HEK293 (cell line): ENCODE measurements at regions not wholly inside any gene's neighbourhood (a gene's known extent, or its start where the extent isn't known, plus 50 kb on each side); places are given as distances from the start of the nearest gene placed in this dataset.

Experiments used
- AEBP2 ChIP-seq: fragments of 450-650 bp; formaldehyde crosslinking; IDR thresholded peaks from 2 replicates; pipeline ENCODE4 v1.5.1; 2016; ENCODE audit warnings: missing biosample characterization, missing genetic modification characterization, borderline replicate concordance
- BCL11A ChIP-seq: fragments of 450-650 bp; formaldehyde crosslinking; IDR thresholded peaks from 2 replicates; pipeline ENCODE4 v1.5.1; 2016; ENCODE audit warnings: low read depth, missing biosample characterization, missing genetic modification characterization
- PRDM4 ChIP-seq: fragments of 450-650 bp; formaldehyde crosslinking; IDR thresholded peaks from 2 replicates; pipeline ENCODE4 v1.5.1; 2017; ENCODE audit warnings: missing biosample characterization, missing genetic modification characterization
- ZNF114 ChIP-seq: fragments of 450-650 bp; formaldehyde crosslinking; IDR thresholded peaks from 2 replicates; pipeline ENCODE4 v1.5.0; 2017; ENCODE audit warnings: missing biosample characterization, missing genetic modification characterization
- ZNF138 ChIP-seq: fragments of 450-650 bp; formaldehyde crosslinking; IDR thresholded peaks from 2 replicates; pipeline ENCODE4 v1.5.1; 2016; ENCODE audit warnings: missing biosample characterization, missing genetic modification characterization, borderline replicate concordance
- ZNF24 ChIP-seq: fragments of 450-650 bp; formaldehyde crosslinking; IDR thresholded peaks from 2 replicates; pipeline ENCODE4 v1.5.1; 2016; ENCODE audit warnings: missing biosample characterization, missing genetic modification characterization
- ZNF473 ChIP-seq: fragments of 450-650 bp; formaldehyde crosslinking; IDR thresholded peaks from 2 replicates; pipeline ENCODE4 v1.5.1; 2017; ENCODE audit warnings: missing biosample characterization, missing genetic modification characterization
- ZNF530 ChIP-seq: fragments of 450-650 bp; formaldehyde crosslinking; IDR thresholded peaks from 2 replicates; pipeline ENCODE4 v1.5.1; 2016; ENCODE audit warnings: low read depth, missing biosample characterization, missing genetic modification characterization
- ZNF621 ChIP-seq: fragments of 450-650 bp; formaldehyde crosslinking; IDR thresholded peaks from 2 replicates; pipeline ENCODE4 v1.5.1; 2017; ENCODE audit warnings: missing biosample characterization, missing genetic modification characterization
- ZNF654 ChIP-seq: fragments of 450-650 bp; formaldehyde crosslinking; IDR thresholded peaks from 2 replicates; pipeline ENCODE4 v1.5.1; 2016; ENCODE audit warnings: low read depth, missing biosample characterization, missing genetic modification characterization
- ZNF76 ChIP-seq: fragments of 450-650 bp; formaldehyde crosslinking; IDR thresholded peaks from 2 replicates; pipeline ENCODE4; 2016; ENCODE audit warnings: low read depth, missing biosample characterization, missing genetic modification characterization, borderline replicate concordance
- ZSCAN23 ChIP-seq: fragments of 450-650 bp; formaldehyde crosslinking; IDR thresholded peaks from 2 replicates; pipeline ENCODE4 v1.5.1; 2016; ENCODE audit warnings: missing biosample characterization, missing genetic modification characterization
- TF ChIP-seq, protein P1 (sequence below): fragments of 450-650 bp; formaldehyde crosslinking; IDR thresholded peaks from 2 replicates; pipeline ENCODE4 v1.5.1; 2016; ENCODE audit warnings: missing biosample characterization, missing genetic modification characterization
- TF ChIP-seq, protein P2 (sequence below): fragments of 450-650 bp; formaldehyde crosslinking; IDR thresholded peaks from 2 replicates; pipeline ENCODE4 v1.5.1; 2016; ENCODE audit warnings: missing biosample characterization, missing genetic modification characterization, low read depth

DNA sequence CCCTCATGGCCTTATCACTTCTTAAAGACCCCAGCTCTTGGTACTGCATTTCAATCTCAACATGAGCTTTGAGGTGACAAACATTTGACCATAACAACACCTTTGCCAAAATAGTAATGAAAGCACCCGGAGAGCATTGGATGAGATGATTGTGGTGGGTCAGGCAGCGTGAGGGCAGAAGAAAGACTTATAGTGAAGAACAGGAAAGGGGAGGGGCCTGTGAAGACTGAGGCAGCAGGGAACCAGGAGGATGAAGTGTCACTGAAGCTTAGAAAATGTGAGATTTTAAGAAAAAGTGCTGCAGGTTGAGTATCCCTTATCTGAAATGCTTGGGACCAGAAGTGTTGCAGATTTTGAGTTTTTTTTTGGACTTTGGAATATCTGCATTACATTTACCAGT lies 86.3 kb downstream of the EMP1 start:
- TF ChIP-seq ZNF530 (tag by site-specific recombination) (no peak), ZNF76 (no peak), ZNF24 (tag by site-specific recombination) (no peak), AEBP2 (no peak), ZNF114 (tag by site-specific recombination) (no peak), PRDM4 (tag by site-specific recombination) (no peak), BCL11A (tag by site-specific recombination) (no peak), ZSCAN23 (tag by site-specific recombination) (no peak), ZNF621 (no peak), ZNF473 (tag by site-specific recombination) (no peak), ZNF654 (no peak), ZNF138 (tag by site-specific recombination) (no peak)
- TF ChIP-seq, protein P1, sequence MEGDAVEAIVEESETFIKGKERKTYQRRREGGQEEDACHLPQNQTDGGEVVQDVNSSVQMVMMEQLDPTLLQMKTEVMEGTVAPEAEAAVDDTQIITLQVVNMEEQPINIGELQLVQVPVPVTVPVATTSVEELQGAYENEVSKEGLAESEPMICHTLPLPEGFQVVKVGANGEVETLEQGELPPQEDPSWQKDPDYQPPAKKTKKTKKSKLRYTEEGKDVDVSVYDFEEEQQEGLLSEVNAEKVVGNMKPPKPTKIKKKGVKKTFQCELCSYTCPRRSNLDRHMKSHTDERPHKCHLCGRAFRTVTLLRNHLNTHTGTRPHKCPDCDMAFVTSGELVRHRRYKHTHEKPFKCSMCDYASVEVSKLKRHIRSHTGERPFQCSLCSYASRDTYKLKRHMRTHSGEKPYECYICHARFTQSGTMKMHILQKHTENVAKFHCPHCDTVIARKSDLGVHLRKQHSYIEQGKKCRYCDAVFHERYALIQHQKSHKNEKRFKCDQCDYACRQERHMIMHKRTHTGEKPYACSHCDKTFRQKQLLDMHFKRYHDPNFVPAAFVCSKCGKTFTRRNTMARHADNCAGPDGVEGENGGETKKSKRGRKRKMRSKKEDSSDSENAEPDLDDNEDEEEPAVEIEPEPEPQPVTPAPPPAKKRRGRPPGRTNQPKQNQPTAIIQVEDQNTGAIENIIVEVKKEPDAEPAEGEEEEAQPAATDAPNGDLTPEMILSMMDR (tag by site-specific recombination), result no peak
- TF ChIP-seq, protein P2, sequence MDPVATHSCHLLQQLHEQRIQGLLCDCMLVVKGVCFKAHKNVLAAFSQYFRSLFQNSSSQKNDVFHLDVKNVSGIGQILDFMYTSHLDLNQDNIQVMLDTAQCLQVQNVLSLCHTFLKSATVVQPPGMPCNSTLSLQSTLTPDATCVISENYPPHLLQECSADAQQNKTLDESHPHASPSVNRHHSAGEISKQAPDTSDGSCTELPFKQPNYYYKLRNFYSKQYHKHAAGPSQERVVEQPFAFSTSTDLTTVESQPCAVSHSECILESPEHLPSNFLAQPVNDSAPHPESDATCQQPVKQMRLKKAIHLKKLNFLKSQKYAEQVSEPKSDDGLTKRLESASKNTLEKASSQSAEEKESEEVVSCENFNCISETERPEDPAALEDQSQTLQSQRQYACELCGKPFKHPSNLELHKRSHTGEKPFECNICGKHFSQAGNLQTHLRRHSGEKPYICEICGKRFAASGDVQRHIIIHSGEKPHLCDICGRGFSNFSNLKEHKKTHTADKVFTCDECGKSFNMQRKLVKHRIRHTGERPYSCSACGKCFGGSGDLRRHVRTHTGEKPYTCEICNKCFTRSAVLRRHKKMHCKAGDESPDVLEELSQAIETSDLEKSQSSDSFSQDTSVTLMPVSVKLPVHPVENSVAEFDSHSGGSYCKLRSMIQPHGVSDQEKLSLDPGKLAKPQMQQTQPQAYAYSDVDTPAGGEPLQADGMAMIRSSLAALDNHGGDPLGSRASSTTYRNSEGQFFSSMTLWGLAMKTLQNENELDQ, result no peak
